ENCODE measurements at regions not wholly inside any gene's neighbourhood (a gene's known extent, or its start where the extent isn't known, plus 50 kb on each side); places are given as distances from the start of the nearest gene placed in this dataset.

- Histone ChIP-seq H2AFZ (ENCODE audit: low read depth) (peak overlapping the region; percentile 19; the same call in 1 of the 2 replicates), H3K4me1 (ENCODE audit: low read depth, poor library complexity, severe bottlenecking) (peaks cover 42% of the 10 kb centered on the region)
These were observed 71.8 kb downstream of the HHEX start for GRCh38 chr10:92761571-92761970.

GRCh38 chr10:92763634-92764155 lies 73.9 kb downstream of the HHEX start:
- no peak overlapping the region for H3K9ac ChIP-seq
- H3K4me3 ChIP-seq (IDR thresholded peaks at IDR 0.05; ENCODE audit: insufficient read depth, low read depth, low read length), result no peak overlapping the region
- no peak overlapping the region for H2AFZ ChIP-seq (ENCODE audit: low read depth)
- H3K79me2 ChIP-seq (ENCODE audit: insufficient read depth, low read depth), result no peaks in the 10 kb centered on the region
- no peak overlapping the region for H3K27ac ChIP-seq
- H3K36me3 ChIP-seq (ENCODE audit: insufficient read depth), result no peaks in the 10 kb centered on the region
- no peaks in the 10 kb centered on the region for H4K20me1 ChIP-seq (ENCODE audit: insufficient read depth)
- no peak for TF ChIP-seq CTCF (conservative IDR thresholded peaks at IDR 0.05; ENCODE audit: low read depth, low read length)
- H3K4me1 ChIP-seq (ENCODE audit: low read depth, poor library complexity, severe bottlenecking), result peaks cover 27% of the 10 kb centered on the region
- no peak overlapping the region for H3K4me2 ChIP-seq
- no peaks in the 10 kb centered on the region for H3K27me3 ChIP-seq (ENCODE audit: insufficient read depth, low read depth)

More at GRCh38 chr10:92761571-92761970, 71.8 kb downstream of the HHEX start:
- Histone ChIP-seq H3K79me2 (ENCODE audit: insufficient read depth, low read depth) (no peaks in the 10 kb centered on the region), H3K27me3 (ENCODE audit: insufficient read depth, low read depth) (no peaks in the 10 kb centered on the region), H3K27ac (no peak overlapping the region), H4K20me1 (ENCODE audit: insufficient read depth) (no peaks in the 10 kb centered on the region), H3K9ac (no peak overlapping the region), H3K36me3 (ENCODE audit: insufficient read depth) (no peaks in the 10 kb centered on the region), H3K4me2 (no peak overlapping the region), H3K4me3 (IDR thresholded peaks at IDR 0.05; ENCODE audit: insufficient read depth, low read depth, low read length) (no peak overlapping the region)
- TF ChIP-seq CTCF (conservative IDR thresholded peaks at IDR 0.05; ENCODE audit: low read depth, low read length), result no peak

DNA sequence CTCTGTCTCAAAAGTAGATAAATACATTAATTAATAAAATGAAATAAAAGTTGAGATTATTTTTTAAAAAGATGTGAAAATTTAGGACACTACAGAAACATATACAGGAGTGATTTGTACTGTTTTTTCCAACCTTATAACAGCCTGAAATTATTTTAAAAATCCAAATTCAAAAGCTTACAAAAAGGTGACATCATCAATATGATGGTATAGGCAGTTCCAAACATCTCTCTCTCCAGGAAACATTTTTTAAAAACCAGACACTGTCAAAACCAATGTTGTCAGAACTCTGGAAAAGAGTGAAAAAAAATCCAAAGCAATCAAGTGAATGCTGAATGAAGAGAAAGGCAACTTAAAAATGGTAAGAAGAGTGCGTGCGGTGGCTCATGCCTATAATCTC lies 76.7 kb downstream of the HHEX start:
- Histone ChIP-seq H3K9ac (no peak overlapping the region), H2AFZ (ENCODE audit: low read depth) (no peak overlapping the region), H3K36me3 (ENCODE audit: insufficient read depth) (no peaks in the 10 kb centered on the region), H3K4me1 (ENCODE audit: low read depth, poor library complexity, severe bottlenecking) (no peaks in the 10 kb centered on the region), H3K27me3 (ENCODE audit: insufficient read depth, low read depth) (no peaks in the 10 kb centered on the region), H3K4me3 (IDR thresholded peaks at IDR 0.05; ENCODE audit: insufficient read depth, low read depth, low read length) (no peak overlapping the region), H4K20me1 (ENCODE audit: insufficient read depth) (no peaks in the 10 kb centered on the region), H3K79me2 (ENCODE audit: insufficient read depth, low read depth) (no peaks in the 10 kb centered on the region), H3K4me2 (no peak overlapping the region), H3K27ac (no peak overlapping the region)
- no peak for TF ChIP-seq CTCF (conservative IDR thresholded peaks at IDR 0.05; ENCODE audit: low read depth, low read length)

- Histone ChIP-seq H3K79me2 (ENCODE audit: insufficient read depth, low read depth) (no peaks in the 10 kb centered on the region), H3K27me3 (ENCODE audit: insufficient read depth, low read depth) (no peaks in the 10 kb centered on the region), H3K4me2 (no peak overlapping the region), H3K9ac (no peak overlapping the region), H3K4me3 (IDR thresholded peaks at IDR 0.05; ENCODE audit: insufficient read depth, low read depth, low read length) (no peak overlapping the region), H2AFZ (ENCODE audit: low read depth) (no peak overlapping the region), H4K20me1 (ENCODE audit: insufficient read depth) (no peaks in the 10 kb centered on the region), H3K36me3 (ENCODE audit: insufficient read depth) (no peaks in the 10 kb centered on the region), H3K4me1 (ENCODE audit: low read depth, poor library complexity, severe bottlenecking) (no peaks in the 10 kb centered on the region), H3K27ac (no peak overlapping the region)
- no peak for TF ChIP-seq CTCF (conservative IDR thresholded peaks at IDR 0.05; ENCODE audit: low read depth, low read length)
These were observed 78.3 kb downstream of the HHEX start for GRCh38 chr10:92768104-92768503.

Measured in KMS-11 (cell line).